Right kidney (tissue), 1 donor: ENCODE measurements at regions not wholly inside any gene's neighbourhood (a gene's known extent, or its start where the extent isn't known, plus 50 kb on each side); places are given as distances from the start of the nearest gene placed in this dataset.
A peak's percentile ranks its signal among the peaks of the same experiment; 100 is the strongest.

ENCODE experiments used
- DNase-seq: peaks from one replicate; pipeline ENCODE4 v3.0.0-alpha.2; 2016

DNA sequence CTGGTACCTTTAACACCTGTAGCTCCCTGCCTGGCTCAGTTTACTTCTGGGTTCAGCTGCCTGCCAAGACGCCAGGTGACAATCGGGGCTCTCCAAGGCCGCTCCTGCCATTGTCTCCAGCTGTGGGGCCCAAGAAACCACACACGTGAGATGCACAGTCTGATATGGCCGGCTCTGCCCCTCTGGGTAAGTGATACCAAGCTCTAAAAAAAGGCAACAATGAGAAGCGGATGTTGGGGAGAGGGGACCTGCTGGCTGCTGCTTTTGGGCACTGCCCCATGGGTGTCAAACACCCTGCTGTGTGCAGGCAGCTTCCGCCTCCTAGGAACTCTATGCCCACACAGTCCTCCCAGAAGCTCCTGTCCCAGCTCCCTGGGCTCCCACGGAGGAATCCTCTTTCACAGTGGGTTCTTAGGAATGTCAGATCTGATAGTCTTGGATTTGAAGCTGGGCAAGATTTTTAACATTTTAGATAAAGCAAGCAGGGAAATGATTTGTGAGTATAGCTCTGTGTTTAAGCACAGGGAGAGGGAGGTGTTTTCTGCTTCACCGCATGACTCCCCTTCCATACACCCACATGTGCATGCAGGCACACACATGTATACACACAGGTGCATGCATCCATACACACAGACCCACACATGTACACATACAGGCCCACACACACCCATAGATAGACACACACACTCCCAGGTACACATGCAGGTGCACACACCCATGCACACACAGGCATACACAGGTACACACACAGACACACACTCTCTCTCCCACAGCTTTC is 1135.8 kb downstream of the BCL11B start:
- no peak for DNase-seq

DNA sequence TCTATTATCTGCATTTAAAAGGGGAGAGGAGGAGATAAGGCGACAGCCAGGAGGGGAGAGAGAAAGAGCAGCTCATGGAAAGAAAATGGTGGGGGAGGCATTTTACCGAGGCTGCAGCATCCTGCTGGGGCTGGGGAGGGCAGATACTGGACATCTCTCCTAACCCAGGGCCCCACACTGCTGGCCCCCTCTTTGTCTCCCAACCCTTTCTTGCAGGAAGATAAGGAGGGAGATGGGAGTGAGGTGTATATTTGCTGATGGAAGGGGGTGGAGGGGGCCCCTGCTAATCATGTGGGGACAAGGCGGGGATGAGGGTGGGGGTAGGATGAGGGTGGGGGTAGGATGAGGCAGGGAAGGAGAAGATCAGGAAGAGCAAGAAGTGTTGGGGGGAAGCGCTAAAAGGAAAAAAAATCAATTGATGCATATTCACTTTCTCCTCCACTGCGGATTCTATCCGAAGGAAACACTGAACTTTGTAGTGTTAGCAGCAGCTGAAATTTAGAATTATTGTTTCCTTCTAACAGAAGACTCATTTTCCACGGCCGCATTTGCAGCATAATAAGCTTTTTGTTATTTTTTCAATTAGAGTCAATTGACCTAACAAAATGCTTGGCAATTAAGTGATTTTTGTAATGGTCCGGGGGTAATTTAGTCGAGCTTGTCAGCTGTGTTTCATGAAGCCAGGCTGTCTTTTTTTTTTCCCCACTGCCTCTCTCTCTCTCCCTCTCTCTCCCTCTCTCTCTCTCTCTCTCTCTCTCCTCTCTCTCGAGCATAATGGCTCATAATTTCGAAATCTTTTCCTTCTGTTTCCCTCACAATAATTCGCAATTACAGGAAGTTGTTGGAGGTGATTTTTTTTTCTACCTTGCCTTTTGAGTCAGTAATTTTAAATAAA is 1134.6 kb downstream of the BCL11B start:
- no peak for DNase-seq

DNA sequence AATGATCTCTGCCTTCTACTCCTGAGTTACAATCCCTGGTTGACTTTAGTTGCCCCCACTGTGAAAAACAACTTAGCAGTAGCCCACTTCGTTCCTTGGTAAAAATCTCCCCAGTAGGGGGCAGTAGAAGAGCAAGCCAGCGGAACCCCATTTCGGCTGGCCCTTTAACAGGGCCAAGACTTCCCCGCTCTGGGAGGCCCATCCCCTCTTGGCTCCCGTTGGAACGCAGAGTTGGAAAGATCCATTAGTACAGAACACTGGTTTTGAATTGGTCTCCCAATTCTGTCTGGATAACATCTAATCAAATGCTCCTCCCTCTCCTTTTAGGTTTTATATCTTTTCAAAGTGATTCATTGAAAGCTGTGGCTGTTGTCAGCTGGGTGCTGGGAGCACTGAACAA is 1133.3 kb downstream of the BCL11B start:
- peak; percentile 25 for DNase-seq

DNA sequence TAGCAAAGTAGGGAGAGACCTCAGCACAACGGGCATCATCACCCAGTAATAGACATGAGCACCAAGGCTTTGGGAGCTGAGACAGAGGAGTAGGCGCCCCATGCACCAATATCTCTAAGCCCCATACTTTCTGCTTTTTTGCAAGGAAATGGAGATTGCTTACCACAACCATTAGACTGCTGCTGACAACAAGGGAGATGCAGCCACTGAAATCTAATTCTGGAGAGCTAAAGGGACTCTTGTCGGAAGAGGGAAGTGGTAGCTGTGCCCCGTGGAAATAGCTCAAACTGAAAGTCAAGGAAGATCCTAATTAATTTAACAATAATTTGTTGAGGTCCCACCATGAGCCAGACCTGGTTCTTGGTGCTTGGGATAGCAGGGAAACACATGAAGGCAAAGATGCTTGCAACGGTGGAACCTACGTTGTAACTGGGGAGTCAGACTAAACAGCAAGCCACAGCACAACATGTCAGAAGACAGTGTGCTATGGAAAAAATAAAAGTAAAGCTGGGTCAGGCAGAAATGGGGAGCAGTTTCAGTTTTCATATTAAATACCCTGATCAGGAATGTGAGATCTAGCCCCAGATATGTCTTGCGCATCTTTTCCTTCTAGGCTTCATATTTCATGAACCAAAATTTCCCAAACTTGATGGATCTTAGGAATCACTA is 1131.0 kb downstream of the BCL11B start:
- no peak for DNase-seq

DNA sequence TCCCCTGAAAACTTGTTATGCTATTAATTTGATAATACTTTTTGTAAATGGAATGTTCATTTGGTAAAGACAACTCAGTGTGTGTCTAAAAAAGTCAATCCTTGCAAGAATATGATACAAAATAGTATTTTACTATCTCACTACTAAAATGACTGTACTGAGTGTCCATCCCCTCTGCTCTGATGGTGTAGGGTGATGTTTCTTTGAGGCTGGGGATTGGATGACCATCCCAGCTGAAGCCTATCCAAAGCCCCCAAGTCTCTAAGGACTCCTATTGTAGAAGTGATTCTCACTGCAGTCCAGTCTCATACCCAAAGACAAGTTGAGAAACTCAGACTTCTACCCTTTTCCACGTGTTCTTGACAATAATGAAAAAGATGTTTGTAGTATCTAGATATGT is 1128.4 kb downstream of the BCL11B start:
- no peak for DNase-seq

DNA sequence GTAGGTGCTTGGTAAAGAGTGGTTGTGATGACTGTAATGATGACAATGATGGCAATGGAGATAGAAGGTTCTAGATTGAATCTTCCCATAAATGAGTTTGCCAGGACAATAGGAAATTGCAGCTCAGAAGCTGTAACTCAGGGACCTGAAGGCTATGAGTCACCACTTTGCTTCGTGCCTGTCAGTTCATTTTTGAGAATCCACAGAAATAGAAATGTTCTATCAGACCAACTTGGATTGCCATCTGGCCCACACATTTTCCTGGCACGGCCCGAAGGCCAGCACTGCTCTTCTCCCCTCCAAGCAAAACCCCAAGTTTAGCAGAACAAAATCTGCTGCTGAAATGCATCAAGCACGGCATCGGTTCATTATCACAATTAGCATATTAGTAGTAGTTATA is 1127.0 kb downstream of the BCL11B start:
- no peak for DNase-seq

DNA sequence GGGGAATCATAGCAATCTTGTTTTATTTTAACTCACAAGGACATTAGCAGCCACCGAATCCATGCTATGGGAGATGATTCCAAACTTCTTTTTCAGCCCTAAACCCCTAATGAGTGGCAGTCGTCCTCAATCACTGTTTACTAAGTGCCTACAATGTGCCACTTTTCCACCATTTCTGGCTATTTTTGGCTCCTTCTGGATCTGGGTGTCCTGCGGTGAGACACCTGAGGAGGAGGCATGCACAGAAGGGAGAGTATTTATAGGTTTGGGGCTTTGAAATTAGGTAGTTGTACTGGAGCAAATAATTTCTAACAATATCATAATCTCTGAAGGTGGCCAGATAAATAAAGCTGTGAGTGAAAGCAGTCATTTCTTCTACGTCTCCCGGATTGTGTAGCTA is 1125.6 kb downstream of the BCL11B start:
- no peak for DNase-seq

DNA sequence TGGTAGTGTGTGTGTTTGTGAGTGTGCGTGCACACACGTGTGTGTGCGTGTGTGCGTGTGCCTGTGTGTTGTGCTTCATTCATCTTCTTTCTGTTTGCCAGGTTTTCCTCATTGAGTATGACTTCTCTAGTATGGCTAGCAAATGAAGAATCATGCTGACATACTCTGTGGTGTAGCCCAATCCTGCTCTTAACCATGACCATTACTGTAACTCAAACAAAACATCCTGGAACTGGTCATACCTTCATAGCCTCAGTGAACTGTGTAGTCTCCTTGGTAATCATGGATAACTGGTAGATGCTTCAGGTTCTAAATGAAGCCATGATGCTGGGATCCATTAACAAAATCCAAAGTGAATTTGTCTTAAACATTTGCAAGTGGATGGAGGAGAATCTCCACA is 1117.7 kb downstream of the BCL11B start:
- DNase-seq, result no peak

DNA sequence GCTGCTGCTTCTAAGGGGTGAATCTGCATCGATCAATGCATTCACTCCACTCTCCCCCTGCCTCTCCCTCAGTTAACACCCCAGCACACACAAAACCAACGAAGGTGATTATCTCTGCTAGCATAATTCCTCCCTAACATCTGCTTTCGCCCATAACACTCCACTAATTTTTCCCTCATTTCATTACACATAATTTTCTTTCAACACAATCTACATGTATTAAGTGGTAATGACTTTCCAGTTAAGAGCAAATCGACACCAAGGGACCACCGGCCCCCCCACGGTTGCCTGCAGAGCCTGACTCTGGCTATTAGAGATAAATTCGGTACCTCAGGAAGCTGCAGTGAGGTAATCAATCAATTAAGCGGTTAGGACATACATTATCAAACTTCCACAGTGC is 1115.6 kb downstream of the BCL11B start:
- DNase-seq, result no peak

DNA sequence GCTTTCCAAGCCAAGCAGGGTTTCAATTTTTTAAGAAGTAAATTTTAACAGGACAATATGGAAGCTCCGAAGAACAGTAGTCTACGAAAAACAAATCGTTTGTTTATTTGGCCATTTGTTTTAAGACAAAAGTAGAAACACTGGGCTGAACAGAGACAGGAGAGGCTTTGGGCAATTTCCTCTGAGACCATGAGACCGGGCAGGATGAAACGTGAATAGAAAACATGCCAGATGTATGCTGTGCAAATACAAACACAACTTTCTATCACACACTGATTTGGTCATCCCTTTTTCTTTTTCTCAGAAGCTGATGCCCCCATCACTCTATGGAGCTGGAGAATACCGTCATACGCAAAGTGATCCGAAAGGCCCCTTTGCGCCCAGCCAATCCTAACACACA is 1111.1 kb downstream of the BCL11B start:
- no peak for DNase-seq

DNA sequence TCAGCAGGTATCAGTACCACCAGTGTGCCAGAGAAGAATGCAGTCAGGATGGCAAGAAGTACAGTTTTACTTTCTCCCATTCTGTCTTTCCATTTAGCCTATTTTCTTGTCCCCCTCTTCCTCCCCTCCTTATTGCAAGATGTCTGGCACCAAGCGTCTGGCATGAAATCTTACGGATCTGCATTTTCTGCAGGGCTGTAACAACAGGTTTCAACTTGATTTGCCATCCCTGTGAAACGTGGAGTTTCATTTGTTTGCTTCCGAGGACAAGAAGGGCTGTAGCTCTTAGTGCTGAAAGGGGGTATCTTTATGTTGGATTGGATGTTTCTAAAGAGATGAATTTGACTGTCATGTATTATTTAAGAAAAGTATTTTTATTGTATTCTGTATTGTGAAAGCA is 1110.6 kb downstream of the BCL11B start:
- DNase-seq, result no peak

DNA sequence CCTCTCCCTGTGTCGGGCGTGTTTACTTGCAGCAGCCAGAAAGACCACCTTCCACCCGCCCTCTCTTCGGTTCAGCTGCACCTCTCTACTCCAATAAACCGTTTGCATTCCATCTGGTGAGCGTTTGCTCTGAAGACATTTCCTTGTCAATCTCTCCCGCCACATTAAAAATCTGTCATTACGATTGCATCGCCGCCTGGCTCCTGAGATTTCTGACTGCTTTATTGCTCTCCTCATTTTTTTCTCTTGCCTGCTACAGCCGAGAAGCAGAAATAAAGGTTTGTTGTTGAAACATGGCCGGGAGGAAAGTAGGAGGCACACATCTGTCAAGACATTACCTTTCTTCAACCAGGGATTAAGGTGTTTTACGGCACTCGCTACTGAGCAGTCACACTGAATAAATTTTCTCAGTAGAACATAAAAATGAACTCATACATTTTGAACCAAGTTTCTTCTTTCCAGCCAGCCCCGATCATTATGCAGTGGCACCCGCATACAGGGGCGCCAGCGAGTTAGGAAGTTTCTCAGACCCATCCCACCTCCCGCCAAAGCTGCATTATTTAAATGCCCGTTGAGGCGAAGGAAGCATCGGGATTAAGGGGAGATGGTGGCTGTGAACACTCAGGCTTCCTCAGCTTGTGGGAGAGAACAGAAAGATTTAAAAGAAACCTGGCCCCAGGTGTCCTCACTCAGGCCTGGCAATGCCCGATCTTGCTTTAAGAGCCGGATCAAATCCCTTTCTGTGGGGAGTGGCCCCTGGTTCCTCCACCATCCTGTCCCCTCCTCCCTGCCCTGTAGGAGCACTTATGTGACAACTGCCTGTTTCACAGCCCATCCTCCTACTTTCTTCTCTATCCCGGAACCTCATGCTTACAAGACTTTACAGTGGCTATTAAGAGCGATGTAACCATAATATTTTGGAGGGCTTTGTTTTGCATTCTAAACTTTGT is 1108.9 kb downstream of the BCL11B start:
- DNase-seq, result no peak

DNA sequence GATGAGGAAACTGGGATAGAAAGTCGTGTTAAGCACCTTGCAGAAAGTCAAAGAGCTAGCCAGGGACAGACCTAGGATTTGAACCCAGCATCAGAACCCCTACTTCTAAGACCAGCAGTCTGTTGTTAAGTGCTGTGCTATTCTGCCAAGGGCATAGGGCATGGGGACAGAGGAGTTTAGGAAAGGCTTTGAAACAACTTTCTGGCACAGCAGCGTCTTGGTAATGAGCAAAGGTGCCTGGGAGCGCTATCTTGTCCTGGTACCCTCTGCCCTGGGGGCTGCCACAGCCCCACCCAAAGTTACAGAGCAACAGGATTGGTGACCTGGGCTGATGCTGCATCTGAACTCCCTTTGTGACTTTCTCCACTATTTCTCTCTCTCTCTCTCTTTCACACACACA is 1108.1 kb downstream of the BCL11B start:
- no peak for DNase-seq

DNA sequence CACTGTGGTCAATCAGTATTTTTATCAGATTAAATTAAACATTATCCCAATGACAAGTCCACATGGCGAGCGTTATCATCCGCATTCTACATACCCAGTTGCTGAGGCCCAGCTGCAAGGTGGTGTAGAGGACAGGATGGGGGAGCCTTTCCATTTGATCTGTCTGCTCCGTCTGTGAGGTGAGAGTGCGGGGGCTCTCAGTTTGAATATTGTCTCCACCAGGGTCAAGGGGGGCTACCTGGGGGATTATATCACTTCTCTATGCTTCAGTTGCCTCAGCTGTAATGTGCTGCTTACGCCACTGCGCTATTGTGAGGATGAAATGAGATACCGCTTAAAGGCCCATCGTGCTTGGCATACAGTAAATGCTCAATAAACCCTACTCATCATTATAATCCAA is 1106.0 kb downstream of the BCL11B start:
- DNase-seq, result no peak

DNA sequence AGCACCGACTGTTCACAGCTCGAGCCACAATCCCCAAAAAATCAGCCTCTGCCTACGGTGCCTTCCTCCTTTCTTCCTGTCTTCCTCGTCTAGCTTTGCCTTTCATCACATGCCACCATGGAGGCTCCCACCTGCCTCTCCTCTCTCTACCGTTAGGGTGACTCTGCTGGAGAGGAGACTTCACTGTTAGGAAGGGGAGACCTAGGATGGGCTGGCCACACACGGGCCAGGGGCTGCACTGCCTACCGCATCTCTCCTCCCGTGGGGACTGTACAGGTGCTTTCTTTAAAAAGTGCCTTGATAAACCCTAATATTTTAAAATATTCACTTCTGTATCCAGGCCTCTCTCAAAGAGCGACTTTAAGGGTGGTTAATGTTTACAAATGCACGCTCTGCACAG is 1104.7 kb downstream of the BCL11B start:
- no peak for DNase-seq

DNA sequence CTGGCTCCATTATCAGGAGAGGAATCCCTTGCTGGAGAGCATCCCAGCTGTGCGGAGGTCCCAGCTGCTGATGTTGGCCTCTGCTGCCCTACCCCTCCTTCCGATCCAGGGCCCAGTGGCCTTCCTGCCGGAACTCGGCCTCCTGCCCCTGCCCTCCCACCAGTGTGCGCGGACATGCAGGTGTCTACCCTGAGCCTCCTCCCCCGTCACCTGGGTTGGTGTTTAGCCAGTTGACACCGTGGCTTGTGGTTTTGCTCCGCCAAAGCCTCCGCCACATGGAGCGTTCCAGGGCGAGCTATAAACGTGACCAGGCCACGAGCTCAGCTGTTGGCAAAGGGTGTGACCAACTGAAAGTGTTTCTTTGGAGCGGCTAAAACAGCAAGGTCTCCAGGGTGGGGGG is 1104.3 kb downstream of the BCL11B start:
- no peak for DNase-seq

DNA sequence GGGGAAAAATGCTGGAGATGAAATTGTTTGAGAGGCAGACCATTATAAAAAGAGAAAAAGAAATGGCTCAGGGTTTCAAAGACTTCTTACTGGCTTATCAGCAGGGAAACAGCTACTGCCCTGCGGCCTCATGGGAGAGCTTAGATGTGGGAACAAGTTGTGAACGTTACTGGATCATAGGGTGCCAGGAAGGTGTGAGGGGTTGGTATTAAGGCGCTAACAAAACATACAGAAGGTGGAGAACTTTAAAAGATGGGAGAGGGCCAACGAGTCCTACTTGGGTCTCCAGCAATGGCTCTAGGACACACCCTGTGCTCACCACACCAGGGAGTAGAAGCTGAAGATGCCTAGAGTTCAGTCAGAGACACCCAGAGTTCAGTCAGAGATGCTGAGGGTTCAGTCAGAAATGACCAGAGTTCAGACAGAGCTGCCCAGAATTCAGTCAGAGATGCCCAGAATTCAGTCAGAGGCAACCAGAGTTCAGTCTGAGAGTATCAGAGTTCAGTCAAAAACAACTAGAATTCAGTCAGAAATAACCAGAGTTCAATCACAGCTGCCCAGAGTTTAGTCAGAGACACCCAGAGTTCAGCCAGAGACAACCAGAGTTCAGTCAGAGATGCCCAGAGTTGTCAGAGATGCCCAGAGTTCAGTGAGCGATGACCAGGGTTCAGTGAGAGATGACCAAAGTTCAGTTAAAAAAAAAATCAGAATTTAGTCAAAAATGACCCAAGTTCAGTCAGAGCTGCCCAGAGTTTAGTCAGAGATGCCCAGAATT is 1103.6 kb downstream of the BCL11B start:
- no peak for DNase-seq

DNA sequence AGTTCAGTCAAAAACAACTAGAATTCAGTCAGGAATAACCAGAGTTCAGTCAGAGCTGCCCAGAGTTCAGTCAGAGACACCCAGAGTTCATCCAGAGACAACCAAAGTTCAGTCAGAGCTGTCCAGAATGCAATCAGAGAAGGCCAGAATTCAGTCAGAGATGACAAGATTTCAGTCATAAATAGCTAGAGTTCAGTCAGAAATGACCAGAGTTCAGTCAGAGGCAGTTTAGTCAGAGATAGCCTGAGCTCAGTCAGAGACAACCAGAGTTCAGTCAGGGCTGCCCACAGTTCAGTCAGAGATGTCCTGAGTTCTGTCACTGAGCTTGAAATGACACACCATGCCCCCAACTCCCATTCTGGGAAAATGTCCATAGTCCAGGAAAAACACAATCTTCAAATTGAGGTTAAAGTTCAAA is 1102.8 kb downstream of the BCL11B start:
- no peak for DNase-seq

DNA sequence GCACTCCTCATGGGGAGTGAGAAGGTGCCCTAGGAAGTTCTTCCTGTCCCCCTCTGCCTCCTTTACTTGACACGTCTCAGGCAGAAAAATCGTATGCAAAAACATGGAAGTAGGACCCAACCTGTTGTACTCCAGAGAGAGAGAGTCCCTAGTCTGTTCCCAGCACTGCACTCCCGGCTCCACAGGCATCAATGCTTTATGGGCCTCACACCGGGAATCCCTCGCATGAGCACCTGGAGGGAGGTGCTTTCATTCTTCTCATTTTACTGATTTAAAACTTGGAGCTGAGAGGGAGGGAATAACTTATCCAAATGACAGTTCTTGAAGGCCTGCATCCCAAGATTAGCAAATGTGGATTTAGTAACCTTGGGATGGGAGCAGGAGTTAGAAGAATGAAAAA is 1101.4 kb downstream of the BCL11B start:
- no peak for DNase-seq

DNA sequence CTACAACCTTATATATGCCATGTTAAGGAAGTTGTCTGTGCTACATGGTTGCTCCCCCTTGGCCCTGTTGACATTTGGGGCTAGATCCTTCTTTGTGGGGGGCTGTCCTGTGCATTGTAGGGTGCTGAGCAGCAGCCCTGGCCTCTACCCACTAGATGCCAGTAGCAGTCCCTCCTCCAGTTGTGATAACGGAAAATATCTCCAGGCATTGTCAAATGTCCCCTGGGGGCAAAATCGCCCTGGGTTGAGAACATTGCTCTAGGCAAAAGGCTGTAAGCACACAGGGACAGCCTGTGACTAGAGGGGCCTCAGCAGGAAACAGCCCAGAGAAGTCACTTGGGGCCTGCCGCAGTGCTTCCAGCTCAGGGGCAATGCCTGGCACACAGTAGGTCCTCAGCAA is 1100.3 kb downstream of the BCL11B start:
- no peak for DNase-seq

DNA sequence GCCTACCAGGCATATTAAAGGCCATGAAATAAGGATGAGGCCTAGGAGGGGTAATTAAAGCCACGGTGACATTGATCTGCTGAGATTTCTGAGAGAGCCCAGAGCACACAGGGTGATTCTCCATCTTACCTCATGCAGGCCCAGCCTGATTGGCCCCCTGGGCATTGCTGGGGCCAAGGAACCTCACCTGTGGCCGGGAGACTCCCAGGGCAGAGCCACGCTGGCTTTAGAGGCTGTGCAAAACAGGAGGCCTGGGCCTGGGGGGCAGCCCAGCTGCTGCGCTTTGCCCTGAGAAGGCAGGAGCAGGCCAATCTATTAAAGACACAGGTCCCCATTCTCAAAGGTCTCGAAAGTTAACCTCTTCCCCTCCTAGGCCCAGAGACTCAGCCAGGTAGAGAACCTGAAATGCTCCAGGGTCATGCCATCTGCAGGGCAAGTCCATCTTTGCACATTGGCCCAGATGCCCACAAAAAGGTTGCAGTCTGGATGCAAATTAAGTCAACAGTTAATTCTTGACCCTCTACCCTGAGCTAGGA is 1099.7 kb downstream of the BCL11B start:
- DNase-seq, result no peak
